ENCODE measurements at regions not wholly inside any gene's neighbourhood (a gene's known extent, or its start where the extent isn't known, plus 50 kb on each side); places are given as distances from the start of the nearest gene placed in this dataset.

DNA sequence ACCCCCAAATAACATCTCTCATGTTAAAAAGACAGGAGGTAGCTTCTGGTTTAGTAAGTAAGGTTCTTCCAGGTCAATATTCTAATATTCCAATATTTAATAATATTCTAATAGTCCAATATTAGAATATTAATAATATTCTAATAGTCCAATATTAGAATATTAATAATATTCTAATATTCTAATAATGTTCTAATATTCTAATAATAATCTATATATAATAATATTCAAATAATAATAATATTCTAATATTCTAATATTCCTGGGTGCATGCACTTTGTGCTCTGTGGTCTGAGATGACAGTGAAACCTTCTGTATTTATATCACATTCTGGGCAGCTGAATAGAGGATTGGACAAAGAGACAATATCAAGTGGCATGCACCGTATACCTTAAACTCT, 96.1 kb downstream of the PCDH10 start:
- FAIRE-seq (peak; percentile 88), DNase-seq (ENCODE audit: low spot score in 2 of 2) (no peak)

Data from frontal cortex (tissue), 3 donors.